HG03521 (cell line): ENCODE measurements at regions not wholly inside any gene's neighbourhood (a gene's known extent, or its start where the extent isn't known, plus 50 kb on each side); places are given as distances from the start of the nearest gene placed in this dataset.

ENCODE experiments used
- ATAC-seq: cut with Tn5 transposase; IDR thresholded peaks from one replicate; pipeline ENCODE4 v1.9.1; 2021; ENCODE audit warnings: mild to moderate bottlenecking, moderate library complexity; ENCODE audit not compliant: unreplicated experiment

DNA sequence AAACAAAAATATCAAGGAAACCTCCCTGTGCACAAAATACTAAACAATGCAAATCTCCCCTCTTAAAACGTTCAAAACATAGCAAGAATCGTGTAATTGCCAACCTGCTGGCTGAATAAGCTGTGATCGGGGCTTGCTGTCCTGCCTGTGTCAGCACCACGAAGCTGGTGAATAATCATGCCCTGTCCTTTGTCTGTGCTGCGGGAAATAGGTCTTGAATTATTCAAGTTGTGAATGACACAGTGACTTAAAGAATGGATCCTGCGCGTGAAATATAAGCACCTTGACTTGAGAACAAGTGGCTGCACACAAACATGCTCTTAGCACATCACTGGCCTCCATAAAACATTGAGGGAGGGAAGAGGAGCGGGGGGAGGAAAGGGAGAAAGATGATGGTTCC is 130.2 kb downstream of the OAT start:
- ATAC-seq: no peak

DNA sequence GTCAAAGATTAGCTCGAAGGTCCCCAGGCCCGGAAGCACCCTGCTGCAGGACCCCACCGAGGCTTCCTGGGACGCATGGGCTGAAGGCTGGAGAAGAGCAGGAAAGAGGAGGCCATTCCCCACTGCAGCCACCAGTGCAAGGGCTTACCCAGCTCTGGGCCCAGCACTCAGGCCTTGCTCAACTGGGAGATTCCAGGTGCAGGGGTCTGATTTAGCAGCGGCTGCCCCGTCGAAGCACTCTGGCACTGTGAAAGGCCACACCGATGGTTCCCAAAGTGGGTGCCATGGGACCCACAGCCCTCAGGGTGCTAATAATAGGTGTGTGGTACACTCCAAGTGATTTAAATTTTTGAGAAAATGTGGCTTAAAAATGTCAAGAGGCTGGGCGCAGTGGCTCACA is 130.9 kb downstream of the OAT start:
- no peak for ATAC-seq

DNA sequence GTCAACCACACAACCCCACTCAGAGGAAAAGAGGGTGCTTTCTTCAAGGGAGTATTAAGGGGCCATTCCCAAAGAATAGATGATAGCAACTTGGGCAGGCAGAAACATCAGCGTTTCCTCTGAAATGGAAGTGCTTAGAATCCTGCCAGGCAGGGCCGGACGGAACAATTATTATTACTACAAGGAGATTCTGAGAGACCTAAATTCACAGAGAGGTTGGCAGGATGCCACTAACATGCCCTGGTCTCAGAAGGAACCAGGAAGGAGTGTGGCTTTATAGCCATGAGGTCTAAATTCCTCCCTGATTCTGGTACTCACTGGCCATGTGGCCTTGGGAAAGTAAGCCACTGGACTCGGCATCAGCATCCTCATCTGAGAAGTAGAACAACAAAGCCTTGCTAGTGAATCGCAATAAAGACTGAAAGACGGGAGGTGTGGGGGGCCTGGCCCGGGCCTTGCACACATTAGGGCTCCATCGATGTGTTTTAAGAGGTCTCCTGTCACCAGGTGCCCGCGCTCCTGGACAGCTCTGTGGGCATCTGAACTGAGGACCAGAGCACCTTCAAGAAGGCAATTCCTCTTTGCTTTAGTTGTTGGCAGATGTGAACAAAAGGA is 131.5 kb downstream of the OAT start:
- no peak for ATAC-seq

DNA sequence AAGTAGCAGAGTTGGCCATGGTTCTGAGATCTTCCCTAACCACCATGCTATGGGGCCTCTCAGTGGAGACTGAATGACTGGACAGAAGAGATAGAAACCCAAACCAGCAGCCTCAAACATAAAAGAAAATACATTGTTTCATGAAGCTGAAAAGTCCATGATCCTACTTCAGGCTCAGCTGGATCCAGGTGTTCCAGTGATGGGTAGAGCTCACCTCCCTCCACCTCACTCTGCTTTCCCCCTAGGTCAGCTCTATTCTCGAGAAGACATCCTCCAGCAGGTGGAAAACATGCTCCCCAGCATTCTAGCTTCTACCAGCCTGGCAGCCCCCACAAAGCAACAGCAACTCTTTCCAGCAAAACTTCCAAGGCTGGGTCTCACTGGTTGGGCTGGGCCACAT is 132.1 kb downstream of the OAT start:
- ATAC-seq: no peak

DNA sequence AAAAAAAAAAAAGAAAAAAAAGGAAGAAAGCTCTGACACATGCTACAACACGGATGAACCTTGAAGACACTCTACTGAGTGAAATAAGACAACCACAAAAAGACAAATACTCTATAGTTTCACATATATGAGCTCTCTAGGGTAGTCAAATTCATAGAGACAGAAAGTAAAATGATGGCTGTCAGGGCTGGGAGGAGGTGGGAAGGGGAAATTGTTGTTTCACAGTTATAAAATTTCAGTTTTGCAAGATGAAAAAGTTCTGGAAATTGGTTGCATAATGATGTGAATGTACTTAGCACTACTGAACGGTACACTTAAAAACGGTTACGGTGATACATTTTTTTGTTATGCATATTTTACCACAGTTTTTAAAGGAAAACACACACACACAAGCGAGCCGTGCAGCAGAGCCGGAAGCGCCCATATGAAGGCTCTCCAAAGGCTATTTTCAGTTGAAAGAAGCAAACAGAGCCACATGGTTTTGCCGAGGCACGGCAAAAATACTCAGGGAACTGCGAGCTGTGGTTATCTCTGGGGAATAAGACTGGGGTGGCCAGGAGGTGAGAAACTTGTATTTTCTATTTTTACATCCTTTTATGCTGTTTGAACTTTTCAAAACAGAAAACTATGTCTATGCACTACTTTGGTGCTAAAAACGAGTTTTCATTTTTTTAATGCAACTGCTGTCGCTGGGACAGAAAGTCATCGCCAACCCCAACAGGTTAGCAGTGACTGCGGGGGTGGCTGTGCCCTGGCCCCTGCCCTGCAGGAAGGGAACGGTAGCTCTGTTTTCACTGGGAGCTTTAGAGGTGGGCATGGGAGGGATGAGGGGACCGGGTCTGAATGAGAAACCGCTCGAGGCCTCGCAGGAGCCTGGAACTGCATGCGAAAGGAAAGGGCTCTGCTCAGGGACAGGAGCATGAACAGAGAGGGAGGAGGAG is 132.9 kb downstream of the OAT start:
- peak; percentile 66 for ATAC-seq

DNA sequence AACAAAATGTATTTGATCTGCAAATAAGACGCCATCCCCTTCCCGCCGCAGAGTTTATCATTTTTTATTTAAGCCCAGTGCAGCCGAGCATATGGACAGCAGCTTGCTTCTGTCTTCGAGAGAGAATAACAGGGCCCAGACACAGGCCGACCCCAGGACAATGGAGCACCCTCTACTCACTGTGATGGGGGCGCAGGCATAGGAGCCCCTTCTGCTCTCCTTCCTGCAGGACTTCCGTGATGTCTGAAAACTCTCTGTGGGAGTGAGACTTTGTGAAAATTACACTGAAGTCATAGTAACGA is 134.8 kb downstream of the OAT start:
- no peak for ATAC-seq

DNA sequence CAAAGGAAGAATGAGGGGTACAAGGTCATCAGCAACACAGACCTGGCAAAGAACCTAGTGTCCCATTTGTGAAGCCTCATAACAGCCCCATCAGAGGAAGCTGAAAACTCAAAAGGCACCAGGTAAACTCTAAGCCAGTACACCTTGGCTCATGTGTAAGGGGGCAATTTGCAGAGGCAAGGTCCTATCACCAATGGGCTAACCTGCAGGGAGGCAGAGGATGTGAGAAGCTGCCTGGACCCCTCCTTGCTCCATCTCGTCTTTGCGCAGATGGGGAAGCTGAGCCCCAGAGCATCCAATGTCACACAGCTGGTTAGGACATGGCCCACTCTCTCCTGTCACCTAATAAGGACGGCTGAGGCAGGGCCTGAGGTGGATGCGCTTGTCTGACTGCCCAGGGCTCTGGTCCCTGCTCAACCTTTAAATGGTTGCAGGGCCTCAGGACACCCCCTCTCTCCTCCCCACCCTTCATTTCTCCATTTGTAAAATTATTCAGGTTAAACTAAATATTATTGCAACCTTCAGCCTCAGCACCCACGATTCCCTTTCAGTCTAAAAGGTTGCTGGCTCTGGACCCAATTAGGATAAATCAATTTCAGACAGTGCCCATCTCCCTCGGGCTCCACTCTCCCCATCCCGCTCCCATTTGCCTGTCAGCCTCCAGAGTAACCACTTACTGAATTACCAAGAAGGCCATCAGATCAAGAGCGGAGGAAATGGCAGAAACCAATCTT is 135.3 kb downstream of the OAT start:
- no peak for ATAC-seq

DNA sequence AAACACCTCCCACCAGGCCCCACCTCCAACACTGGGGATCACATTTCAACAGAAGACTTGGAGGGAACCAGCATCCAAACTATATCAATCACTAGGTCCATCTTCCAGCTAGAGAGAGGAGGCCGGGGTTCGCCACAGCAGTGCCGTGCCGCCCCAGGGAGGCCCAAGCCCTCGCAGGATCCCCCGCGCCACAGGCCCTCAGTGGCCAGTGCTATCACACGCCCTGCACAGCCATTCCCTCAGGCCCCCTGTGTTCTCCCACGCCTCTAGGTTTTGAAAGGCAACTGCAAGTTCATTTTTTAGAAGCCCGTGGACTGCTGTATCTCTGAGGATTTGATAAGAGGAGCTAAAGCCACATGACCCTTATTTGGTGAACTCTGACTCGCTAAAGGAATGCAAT is 136.4 kb downstream of the OAT start:
- ATAC-seq: no peak

DNA sequence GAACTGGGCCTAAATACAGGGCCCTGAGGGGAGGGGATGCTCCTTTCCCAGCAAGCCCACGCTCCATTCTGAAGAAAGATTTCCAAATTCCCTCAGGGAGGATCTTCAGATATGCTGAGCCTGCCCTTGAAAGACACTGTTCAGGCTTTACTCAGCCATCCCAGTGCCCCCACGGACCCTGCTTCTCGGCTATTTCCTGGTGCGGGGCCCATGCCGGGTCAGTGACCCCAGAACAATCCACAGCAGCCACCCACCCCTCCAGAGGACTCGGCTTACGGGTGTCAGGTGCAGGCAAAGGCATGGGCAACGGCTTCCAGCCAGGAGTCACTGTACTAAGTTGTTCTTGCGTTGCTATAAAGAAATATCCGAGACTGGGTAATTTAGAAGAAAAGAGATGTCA is 137.1 kb downstream of the OAT start:
- ATAC-seq: no peak

DNA sequence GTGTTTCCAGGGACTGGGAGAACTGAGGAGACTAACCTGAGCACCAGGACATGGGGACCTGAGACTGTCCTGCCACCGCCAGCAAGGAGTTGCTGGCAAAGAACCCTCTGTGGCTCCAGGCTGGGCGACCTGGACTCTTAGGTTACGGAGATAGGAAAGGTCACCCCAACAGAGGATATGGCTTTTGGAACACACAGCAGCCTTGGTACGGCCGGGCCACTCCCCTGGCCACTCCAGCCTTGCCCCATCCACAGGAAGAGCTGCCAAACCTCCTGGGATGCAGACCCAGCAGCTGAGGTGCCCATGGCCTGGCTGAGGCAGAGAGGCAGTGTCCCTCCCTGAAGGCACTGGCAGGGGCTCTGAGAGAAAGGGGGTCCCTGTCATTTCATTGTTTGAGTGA is 137.8 kb downstream of the OAT start:
- no peak for ATAC-seq

DNA sequence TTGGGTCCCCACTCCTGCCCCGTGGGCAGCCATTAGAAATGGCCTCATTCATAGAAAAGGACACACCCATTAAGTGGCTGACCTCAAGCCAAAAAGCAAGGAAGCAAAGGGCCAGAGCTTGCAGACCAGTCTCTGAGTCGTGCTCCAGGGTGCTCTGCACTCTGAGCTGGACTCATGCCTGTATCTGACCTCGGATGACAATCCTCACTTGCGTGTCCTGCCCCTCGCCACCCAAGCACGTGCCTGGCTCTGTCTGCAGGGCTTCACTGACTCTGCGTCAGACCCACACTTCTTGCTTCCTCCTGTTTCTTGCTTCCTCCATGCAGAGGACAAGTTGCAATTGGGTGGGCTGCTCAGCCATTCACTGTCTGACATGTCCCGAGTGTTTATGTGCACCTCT is 138.8 kb downstream of the OAT start:
- ATAC-seq: no peak

DNA sequence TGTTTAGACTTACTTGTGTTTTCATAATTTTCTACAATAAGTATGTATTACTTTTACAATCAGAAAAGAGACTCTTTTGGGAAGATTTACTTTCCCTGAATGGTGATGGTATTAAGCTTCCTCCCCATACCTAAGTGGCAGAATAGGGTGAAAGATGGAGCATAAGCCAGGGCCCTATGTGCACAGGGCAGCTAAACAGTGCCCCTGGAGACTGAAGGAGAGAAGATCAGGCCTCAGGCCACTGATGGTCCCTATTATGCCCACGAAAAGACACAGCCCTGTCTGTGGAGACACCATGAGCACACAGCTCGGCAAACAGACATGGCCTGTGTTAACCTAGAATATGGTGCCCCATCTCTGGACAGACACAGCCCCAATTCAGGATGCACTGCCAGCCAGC is 139.4 kb downstream of the OAT start:
- ATAC-seq: no peak

DNA sequence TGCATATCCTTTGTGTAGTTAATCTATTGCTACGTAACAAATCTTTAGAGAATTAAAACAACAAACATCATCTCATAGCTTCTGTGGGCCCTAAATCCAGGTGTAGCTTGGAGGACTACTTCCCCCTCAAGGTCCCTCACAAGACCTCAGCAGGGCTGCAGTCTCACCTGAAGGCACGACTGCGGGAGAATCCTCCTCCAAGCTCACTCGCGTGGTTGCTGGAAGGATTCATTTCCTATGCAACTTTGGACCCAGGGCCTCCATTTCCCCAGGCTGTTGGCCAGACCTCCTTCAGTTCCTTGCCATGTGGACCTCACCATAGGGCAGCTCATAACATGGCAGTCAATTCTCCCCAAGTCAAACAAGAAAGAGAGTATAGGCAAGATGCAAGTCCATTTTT is 140.4 kb downstream of the OAT start:
- ATAC-seq: no peak

DNA sequence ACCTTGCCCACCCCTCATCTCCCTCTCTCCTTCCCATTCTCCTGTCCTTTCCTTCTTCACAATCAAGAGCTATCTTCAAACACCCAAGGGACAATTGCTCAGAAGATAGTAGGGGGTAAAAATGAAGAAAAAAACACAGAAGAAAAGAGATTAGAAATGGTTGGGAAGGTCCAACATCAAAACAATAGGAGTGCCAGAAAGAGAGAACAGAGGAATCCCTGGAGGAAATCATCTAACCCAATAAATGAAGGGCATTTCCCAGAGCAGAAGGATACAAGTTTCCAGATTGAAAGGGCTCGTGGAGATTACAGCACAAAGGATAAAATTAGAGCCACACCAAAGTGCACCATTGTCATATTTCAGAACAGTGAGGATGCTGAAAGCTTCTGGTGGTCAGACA is 145.6 kb downstream of the OAT start:
- no peak for ATAC-seq

DNA sequence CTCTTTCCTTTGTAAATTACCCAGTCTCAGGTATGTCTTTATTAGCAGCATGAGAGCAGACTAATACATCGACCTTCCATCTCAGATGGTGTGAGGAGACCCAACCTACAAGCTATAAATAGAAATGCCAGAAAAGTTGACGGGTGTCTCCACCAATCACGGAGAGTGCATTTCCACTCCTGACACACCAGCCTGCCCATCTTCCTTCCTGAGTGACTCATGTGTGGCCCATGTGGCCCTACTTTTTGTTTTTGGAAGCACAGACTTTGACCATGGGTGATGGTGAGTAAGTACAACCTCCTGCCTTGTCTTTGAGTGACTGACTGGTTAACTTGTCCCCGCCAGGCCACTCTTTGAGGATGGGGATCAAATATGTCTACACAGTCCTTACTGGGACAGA is 147.0 kb downstream of the OAT start:
- ATAC-seq: no peak

DNA sequence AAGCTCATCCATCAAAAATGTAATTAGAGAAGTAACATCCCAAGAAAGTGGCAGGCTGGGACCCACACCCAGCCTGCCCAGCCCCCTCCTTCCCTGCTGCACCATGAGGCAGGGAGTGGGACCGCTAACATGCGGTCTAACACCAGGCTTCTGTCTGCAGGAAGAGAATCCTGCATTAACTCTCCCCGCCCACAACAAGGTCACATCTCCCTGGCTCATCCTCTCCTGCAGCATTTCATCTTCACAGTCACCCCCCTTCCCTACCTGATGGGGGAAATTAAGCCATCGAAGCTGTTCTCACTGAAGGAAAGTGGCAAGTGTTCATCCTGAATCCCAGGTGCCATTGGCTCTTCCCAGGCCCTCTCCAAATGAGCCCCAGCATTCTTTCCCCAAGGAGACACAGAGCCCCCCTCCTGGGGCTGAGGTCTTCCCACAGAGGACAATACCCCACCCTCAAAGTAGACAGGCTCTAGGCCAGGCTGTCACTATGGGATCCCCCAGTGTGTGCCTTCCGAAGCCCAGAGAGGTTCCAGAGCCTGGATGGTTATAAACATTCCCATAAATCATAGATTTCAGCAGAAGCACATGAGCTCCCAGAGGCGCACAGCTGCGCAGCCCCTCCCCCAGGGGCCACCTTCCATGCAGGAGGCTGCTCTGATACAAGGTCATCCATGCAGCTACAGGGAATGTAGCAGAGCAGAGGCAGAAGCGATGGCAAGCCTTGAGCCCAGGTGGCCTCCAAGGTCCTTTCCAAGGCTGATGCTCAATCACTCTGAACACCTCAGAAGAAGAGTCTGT is 148.0 kb downstream of the OAT start:
- ATAC-seq: no peak

DNA sequence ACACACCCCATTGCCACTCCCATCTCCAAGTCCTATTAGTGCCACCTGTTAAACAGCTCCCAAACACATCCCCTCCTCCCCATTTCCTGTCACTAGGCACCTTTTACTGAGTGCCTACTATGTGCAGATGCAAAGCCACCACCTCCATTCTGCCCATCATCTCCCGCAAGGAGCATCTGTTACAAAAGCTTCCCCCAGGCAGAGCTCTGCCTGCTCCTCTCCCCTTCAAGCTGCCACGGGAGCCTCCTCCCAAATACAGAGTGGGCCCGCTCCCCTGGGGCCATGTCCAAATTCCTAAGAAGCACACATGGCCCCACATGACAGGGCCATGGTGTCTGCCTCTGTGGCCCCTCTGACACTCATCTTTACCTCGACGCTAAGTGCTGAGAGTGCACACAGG is 149.7 kb downstream of the OAT start:
- ATAC-seq: no peak

DNA sequence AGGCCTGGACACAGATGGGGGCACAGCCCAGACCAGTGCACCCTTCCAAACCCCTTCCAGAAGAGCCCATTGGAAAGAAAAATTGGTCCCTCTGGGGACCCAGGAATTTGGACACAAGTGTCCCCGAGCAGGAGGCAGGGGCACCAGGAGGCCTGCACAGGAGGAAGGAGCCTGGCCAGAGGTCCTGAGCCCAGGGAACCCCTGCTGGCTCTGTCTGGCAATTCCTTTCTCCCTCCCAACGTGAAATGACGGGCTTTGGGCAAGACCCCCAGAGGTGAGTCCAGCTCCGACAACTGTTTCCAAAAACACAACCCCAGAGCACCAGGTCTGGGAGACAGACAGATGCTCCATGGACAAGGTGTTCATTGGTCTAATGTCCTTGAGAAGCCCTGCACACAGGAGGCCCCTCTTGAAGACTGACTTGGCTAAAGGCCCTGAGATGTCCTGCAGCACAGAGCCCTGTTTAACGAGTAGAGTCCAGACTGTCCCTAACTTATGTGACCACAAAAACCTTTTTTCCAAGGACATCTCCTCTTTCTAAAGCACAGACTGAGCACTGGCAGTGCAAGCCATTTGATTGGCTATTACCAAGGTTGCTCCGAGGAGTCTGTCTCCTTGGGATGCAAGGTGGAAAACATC is 150.7 kb downstream of the OAT start:
- ATAC-seq: no peak

DNA sequence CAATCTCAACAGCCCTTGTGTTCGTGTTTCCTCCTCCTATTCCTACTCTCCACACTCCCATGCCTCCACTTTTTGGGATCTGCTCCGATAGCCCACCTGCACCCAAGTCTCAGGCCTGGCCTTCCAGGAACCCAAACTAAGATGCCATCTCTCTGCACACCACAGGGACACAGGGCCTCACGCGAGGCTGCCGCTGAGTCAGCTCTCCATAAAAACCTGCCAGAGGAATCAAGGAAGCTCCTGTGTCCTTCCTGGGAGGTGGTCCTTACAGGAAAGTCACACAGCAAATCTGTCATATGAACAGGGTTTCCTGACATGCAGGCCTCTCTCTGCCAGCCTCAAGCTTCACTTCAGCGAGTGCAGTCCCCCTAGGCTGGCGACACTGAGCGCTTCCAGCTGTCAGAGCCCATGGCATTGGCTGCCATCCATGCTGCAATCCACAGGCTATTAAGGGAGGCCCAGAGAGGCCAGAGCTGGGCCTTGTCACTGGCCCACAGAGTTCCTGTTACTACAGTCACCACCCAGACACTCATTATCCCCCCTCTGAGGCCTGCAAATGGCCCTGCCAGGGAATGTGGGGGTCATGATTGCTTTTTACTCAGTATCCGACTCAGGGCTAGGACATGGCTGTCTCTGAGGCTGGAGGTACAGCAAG is 151.4 kb downstream of the OAT start:
- ATAC-seq: no peak

DNA sequence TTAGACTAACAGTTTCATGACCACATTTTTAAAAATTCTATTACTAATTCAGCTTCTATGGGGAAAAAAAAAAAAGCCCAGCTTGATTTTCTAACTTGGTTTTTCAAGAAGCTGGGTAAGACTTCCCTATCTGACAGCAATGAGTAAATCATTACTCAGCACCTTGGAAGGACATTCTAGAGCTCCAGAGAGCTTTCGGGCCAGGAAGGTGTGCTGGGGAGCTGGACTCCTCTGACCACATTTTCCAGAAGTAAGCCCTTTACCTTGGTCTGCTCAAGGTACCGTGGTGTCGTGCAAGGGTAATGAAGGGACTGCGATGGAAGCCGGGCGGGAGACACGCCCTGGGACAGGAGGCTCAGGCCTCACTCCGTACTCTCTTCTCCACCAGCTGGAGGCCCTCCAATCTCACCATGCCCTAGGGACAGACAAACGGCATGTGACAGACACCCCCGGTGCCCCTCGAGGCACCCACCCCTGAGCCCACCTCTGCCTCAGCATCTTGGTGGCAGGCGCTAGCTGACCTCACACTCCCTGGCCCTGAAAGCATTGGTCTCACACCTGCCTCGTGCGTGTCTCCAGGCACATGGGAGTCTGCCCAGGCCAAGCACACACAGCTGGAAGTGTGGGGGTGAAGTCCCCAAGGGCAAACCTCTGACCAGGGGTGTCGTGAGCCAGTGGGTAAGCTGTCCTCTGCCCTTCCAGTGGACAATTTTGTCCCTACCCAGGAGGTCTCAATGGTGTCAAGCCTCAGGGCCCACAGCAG is 152.1 kb downstream of the OAT start:
- ATAC-seq: no peak
